GM18909 (cell line): ENCODE measurements at regions not wholly inside any gene's neighbourhood (a gene's known extent, or its start where the extent isn't known, plus 50 kb on each side); places are given as distances from the start of the nearest gene placed in this dataset.
"Not testable (repeated sequence)": the region's sequence is repeated elsewhere in the genome, so short reads cannot be mapped to it uniquely, and the experiment has no call there.

ENCODE experiments used
- ATAC-seq: cut with Tn5 transposase; IDR thresholded peaks from one replicate; pipeline ENCODE4 v1.9.1; 2021; ENCODE audit warnings: mild to moderate bottlenecking; ENCODE audit not compliant: unreplicated experiment, poor library complexity

- no peak for ATAC-seq
Observed at GRCh38 chr15:26197719-26198118, 334.6 kb upstream of the ATP10A start.

- ATAC-seq, result no peak
Observed at GRCh38 chr15:26197060-26197459, 333.9 kb upstream of the ATP10A start.

GRCh38 chr15:26191193-26191592 is 328.1 kb upstream of the ATP10A start:
- no peak for ATAC-seq

- ATAC-seq, result not testable (repeated sequence)
Observed at GRCh38 chr15:26186138-26186537, 323.0 kb upstream of the ATP10A start.

GRCh38 chr15:26182441-26182840 is 319.3 kb upstream of the ATP10A start:
- no peak for ATAC-seq

- ATAC-seq, result no peak
Observed at GRCh38 chr15:26179906-26180305, 316.8 kb upstream of the ATP10A start.

- ATAC-seq, result no peak
Observed at GRCh38 chr15:26178640-26179220, 315.6 kb upstream of the ATP10A start.

GRCh38 chr15:26177816-26178215 is 314.7 kb upstream of the ATP10A start:
- ATAC-seq, result no peak

GRCh38 chr15:26176831-26177230 is 313.7 kb upstream of the ATP10A start:
- no peak for ATAC-seq

GRCh38 chr15:26171266-26171665 is 308.1 kb upstream of the ATP10A start:
- ATAC-seq, result no peak

GRCh38 chr15:26166429-26166828 is 303.3 kb upstream of the ATP10A start:
- ATAC-seq, result no peak

GRCh38 chr15:26165546-26165945 is 302.4 kb upstream of the ATP10A start:
- no peak for ATAC-seq

GRCh38 chr15:26160343-26160742 is 297.2 kb upstream of the ATP10A start:
- no peak for ATAC-seq

GRCh38 chr15:26158176-26158575 is 295.0 kb upstream of the ATP10A start:
- ATAC-seq, result no peak

- no peak for ATAC-seq
Observed at GRCh38 chr15:26157081-26157480, 294.0 kb upstream of the ATP10A start.

GRCh38 chr15:26156051-26156450 is 292.9 kb upstream of the ATP10A start:
- ATAC-seq, result no peak

- no peak for ATAC-seq
Observed at GRCh38 chr15:26148156-26148860, 285.2 kb upstream of the ATP10A start.

GRCh38 chr15:26146202-26146601 is 283.1 kb upstream of the ATP10A start:
- ATAC-seq, result no peak

- ATAC-seq, result no peak
Observed at GRCh38 chr15:26145796-26146195, 282.7 kb upstream of the ATP10A start.

- ATAC-seq, result no peak
Observed at GRCh38 chr15:26144836-26145235, 281.7 kb upstream of the ATP10A start.

GRCh38 chr15:26143221-26143620 is 280.1 kb upstream of the ATP10A start:
- no peak for ATAC-seq

- ATAC-seq, result no peak
Observed at GRCh38 chr15:26134812-26135211, 271.7 kb upstream of the ATP10A start.
